NT2/D1 (cell line): ENCODE measurements at regions not wholly inside any gene's neighbourhood (a gene's known extent, or its start where the extent isn't known, plus 50 kb on each side); places are given as distances from the start of the nearest gene placed in this dataset.
A peak's percentile ranks its signal among the peaks of the same experiment; 100 is the strongest.

Experiments used
- DNase-seq: peaks from one replicate; pipeline ENCODE4 v3.0.0-alpha.2; 2011; ENCODE audit warnings: low read depth, low spot score
- H3K27me3 ChIP-seq: 2 replicates; pipeline ENCODE4 v1.6.0; 2011; ENCODE audit warnings: mild to moderate bottlenecking; ENCODE audit not compliant: insufficient read length, insufficient read depth
- H3K36me3 ChIP-seq: 2 replicates; pipeline ENCODE4 v1.6.1; 2011; ENCODE audit warnings: mild to moderate bottlenecking, low read length, mixed read lengths; ENCODE audit not compliant: insufficient read depth, insufficient read length
- H3K4me1 ChIP-seq: 2 replicates; pipeline ENCODE4 v1.5.1; 2011; ENCODE audit not compliant: insufficient read depth, insufficient read length
- H3K4me3 ChIP-seq: 2 replicates; pipeline ENCODE4 v1.5.1; 2011; ENCODE audit warnings: low read depth; ENCODE audit not compliant: insufficient read length
- H3K9ac ChIP-seq: 2 replicates; pipeline ENCODE4 v1.6.0; 2011; ENCODE audit warnings: low read depth; ENCODE audit not compliant: insufficient read length
- H3K9me3 ChIP-seq: 2 replicates; pipeline ENCODE4 v1.5.1; 2011; ENCODE audit warnings: mild to moderate bottlenecking, low read length; ENCODE audit not compliant: insufficient read depth
- SUZ12 ChIP-seq: IDR thresholded peaks from 2 replicates; pipeline ENCODE4 v1.6.1; 2011; ENCODE audit not compliant: insufficient read length, insufficient read depth; ENCODE audit errors: extremely low read depth
- YY1 ChIP-seq: IDR thresholded peaks from 2 replicates; pipeline ENCODE4 v1.6.1; 2011; ENCODE audit not compliant: insufficient read length, insufficient read depth
- ZNF274 ChIP-seq: IDR thresholded peaks from 2 replicates; pipeline ENCODE4 v1.6.1; 2011; ENCODE audit warnings: mild to moderate bottlenecking, low read depth, low read length

DNA sequence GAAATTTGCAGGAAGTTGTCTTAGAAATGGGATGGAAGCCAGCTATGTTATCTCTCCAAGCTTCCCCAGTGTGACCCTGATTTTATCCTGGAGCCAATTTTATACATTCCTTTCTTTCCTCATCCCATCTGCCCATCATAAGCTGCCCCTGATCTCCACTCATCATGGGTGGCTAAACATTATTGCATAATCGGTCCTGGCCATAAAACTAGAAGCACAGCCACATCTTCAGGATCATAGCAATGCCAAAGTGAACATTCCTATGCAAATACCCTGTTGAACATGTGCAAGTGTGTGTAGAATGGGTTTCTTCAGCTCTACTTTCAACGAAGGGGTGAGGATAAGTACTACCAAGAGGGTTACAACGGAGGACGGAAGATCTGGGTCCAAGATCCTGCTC lies 50.6 kb upstream of the COG2 start:
- H3K9me3 ChIP-seq = peaks cover 5% of the 10 kb centered on the region; the same call in 1 of the 2 replicates
- no peaks in the 10 kb centered on the region for H3K27me3 ChIP-seq
- no peak overlapping the region for H3K4me3 ChIP-seq
- no peak for DNase-seq
- TF ChIP-seq SUZ12 (no peak), YY1 (no peak), ZNF274 (no peak)
- no peak overlapping the region for H3K9ac ChIP-seq
- H3K4me1 ChIP-seq = no peaks in the 10 kb centered on the region
- H3K36me3 ChIP-seq = no peaks in the 10 kb centered on the region

DNA sequence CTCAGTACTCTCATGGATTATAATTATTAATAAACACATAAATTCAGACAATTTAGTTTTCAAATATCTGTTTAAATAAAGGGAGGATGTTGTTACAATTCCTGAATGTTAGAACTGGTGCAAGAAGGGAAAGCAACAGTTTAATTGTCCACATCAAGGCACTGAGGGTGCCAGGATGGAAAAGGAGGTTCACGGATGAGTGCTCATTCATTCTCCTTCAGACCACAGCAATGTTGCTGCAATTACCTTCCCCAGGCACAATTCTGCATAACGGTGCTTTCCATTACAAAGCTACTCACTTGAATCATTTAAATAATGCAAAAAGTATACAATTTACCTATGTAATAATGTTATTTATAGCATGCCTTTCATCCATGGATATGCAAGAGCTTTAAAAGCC lies 52.3 kb upstream of the COG2 start:
- Histone ChIP-seq H3K9ac (no peak overlapping the region), H3K27me3 (no peaks in the 10 kb centered on the region), H3K9me3 (peaks cover 12% of the 10 kb centered on the region; the same call in 1 of the 2 replicates), H3K4me1 (no peaks in the 10 kb centered on the region), H3K4me3 (no peak overlapping the region), H3K36me3 (no peaks in the 10 kb centered on the region)
- TF ChIP-seq SUZ12 (no peak), ZNF274 (no peak), YY1 (no peak)
- DNase-seq = no peak

- no peaks in the 10 kb centered on the region for H3K4me1 ChIP-seq
- H3K36me3 ChIP-seq = no peaks in the 10 kb centered on the region
- H3K9me3 ChIP-seq = peaks cover 12% of the 10 kb centered on the region; the same call in 1 of the 2 replicates
- TF ChIP-seq ZNF274 (no peak), SUZ12 (no peak), YY1 (no peak)
- no peak overlapping the region for H3K4me3 ChIP-seq
- no peaks in the 10 kb centered on the region for H3K27me3 ChIP-seq
- no peak overlapping the region for H3K9ac ChIP-seq
- no peak for DNase-seq
Measured at GRCh38 chr1:230588323-230588746, 53.9 kb upstream of the COG2 start.

DNA sequence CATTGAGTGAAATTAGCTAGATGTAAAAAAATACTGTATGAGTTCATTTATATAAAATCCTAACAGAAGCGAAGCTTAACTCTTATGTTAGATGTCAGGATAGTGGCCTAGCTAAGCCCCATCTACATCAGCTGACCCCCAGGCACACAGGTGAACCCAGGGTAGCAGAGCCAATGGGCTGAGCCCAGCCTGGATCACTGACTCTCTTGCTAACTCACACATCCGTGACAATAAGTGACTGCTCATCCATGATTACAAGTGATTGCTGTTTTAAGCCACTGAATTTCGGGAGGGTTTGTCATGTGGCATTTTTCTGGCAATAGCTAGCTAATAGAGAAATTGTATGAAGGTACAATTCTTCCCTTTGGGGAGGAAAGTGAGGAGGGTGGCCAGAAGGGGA lies 55.2 kb upstream of the COG2 start:
- no peak for TF ChIP-seq ZNF274
- no peaks in the 10 kb centered on the region for H3K4me1 ChIP-seq
- no peaks in the 10 kb centered on the region for H3K27me3 ChIP-seq
- peaks cover 20% of the 10 kb centered on the region; the same call in 1 of the 2 replicates for H3K9me3 ChIP-seq
- DNase-seq = no peak
- H3K9ac ChIP-seq = no peak overlapping the region
- H3K4me3 ChIP-seq = no peak overlapping the region
- H3K36me3 ChIP-seq = no peaks in the 10 kb centered on the region

- no peak for DNase-seq
- no peaks in the 10 kb centered on the region for H3K36me3 ChIP-seq
- H3K4me1 ChIP-seq = peaks cover 5% of the 10 kb centered on the region
- H3K27me3 ChIP-seq = no peaks in the 10 kb centered on the region
- H3K4me3 ChIP-seq = no peak overlapping the region
- no peak for TF ChIP-seq YY1
- no peak for TF ChIP-seq SUZ12
- TF ChIP-seq ZNF274 = no peak
- H3K9me3 ChIP-seq = peaks cover 27% of the 10 kb centered on the region; the same call in 1 of the 2 replicates
- H3K9ac ChIP-seq = no peak overlapping the region
Measured at GRCh38 chr1:230584660-230585059, 57.6 kb upstream of the COG2 start.

GRCh38 chr1:230581446-230582079 lies 60.7 kb upstream of the COG2 start:
- TF ChIP-seq ZNF274 (no peak), YY1 (no peak), SUZ12 (no peak)

DNA sequence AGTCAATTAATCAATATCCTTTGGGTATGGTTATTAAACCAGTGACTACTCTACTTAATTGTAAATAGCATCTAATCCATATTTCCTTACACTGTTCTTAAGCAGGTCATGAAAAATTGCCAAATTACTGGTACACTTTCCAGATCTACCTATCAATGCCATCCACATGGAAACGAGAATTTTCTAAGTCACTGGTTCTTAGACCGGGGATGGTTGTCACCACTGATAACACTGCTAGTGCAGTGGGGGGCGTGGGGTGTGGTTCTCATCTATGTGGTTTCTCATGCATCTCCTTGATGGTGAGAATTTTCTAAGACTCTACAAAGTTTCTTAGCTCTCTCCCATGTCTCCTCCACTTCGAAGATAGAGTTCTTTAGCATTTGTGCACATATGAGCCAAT lies 63.7 kb upstream of the COG2 start:
- Histone ChIP-seq H3K36me3 (no peaks in the 10 kb centered on the region), H3K9ac (no peak overlapping the region), H3K27me3 (peaks cover 15% of the 10 kb centered on the region), H3K4me1 (peaks cover 5% of the 10 kb centered on the region), H3K9me3 (peaks cover 18% of the 10 kb centered on the region; the same call in 1 of the 2 replicates), H3K4me3 (no peak overlapping the region)
- DNase-seq = no peak
- TF ChIP-seq SUZ12 (no peak), YY1 (no peak), ZNF274 (no peak)

More at GRCh38 chr1:230581446-230582079, 60.7 kb upstream of the COG2 start:
- H3K27me3 ChIP-seq = peaks cover 14% of the 10 kb centered on the region
- H3K9me3 ChIP-seq = peaks cover 27% of the 10 kb centered on the region; the same call in 1 of the 2 replicates
- H3K36me3 ChIP-seq = no peaks in the 10 kb centered on the region
- no peak overlapping the region for H3K9ac ChIP-seq
- peak; percentile 43 for DNase-seq
- peaks cover 5% of the 10 kb centered on the region for H3K4me1 ChIP-seq
- no peak overlapping the region for H3K4me3 ChIP-seq
